Lower lobe of right lung (tissue), 2 donors: ENCODE measurements at regions not wholly inside any gene's neighbourhood (a gene's known extent, or its start where the extent isn't known, plus 50 kb on each side); places are given as distances from the start of the nearest gene placed in this dataset.
"Not testable (repeated sequence)": the region's sequence is repeated elsewhere in the genome, so short reads cannot be mapped to it uniquely, and the experiment has no call there.

Experiments
- ATAC-seq, 2 donors: fragments of 200-7000 bp; cut with Tn5 transposase; one replicate each; pipeline ENCODE4 v1.9.1; 2020 to 2022; ENCODE audit warnings: mild to moderate bottlenecking in 2 of 2, moderate library complexity in 2 of 2
- DNase-seq: peaks from one replicate; pipeline ENCODE4 v3.0.0-alpha.2; 2020
- H3K27ac ChIP-seq: fragments of 200-600 bp; one replicate; pipeline ENCODE4 v1.8.0; 2022
- H3K27me3 ChIP-seq: fragments of 200-600 bp; one replicate; pipeline ENCODE4 v1.8.0; 2022; ENCODE audit warnings: low read depth
- H3K36me3 ChIP-seq: fragments of 200-600 bp; one replicate; pipeline ENCODE4 v1.8.0; 2022; ENCODE audit warnings: mild to moderate bottlenecking
- H3K4me1 ChIP-seq: fragments of 200-600 bp; one replicate; pipeline ENCODE4 v1.8.0; 2022
- H3K4me3 ChIP-seq: fragments of 200-600 bp; one replicate; pipeline ENCODE4 v1.8.0; 2022; ENCODE audit warnings: mild to moderate bottlenecking
- H3K9me3 ChIP-seq: fragments of 200-600 bp; one replicate; pipeline ENCODE4 v1.8.0; 2022
- intact Hi-C: fragments of 100-400 bp; cut with DNase I; formaldehyde crosslinking; loops from one replicate; pipeline ENCODE4 v1.11.0; 2022
- TF ChIP-seq, protein P1 (sequence below): fragments of 200-600 bp; IDR thresholded peaks from one replicate; pipeline ENCODE4 v1.8.0; 2022; ENCODE audit warnings: antibody characterized with exemption, mild to moderate bottlenecking
- donor health status: DM: no; HTN: yes; CAD: no; lungs with severe emphysema.

- Histone ChIP-seq H3K9me3 (no peaks in the 10 kb centered on the region), H3K27ac (no peak overlapping the region), H3K36me3 (no peaks in the 10 kb centered on the region), H3K4me1 (peaks cover 5% of the 10 kb centered on the region), H3K27me3 (peaks cover 3% of the 10 kb centered on the region), H3K4me3 (peak overlapping the region; percentile 22)
- DNase-seq (no peak), ATAC-seq (peak; percentile 13 to 54)
- TF ChIP-seq, protein P1, sequence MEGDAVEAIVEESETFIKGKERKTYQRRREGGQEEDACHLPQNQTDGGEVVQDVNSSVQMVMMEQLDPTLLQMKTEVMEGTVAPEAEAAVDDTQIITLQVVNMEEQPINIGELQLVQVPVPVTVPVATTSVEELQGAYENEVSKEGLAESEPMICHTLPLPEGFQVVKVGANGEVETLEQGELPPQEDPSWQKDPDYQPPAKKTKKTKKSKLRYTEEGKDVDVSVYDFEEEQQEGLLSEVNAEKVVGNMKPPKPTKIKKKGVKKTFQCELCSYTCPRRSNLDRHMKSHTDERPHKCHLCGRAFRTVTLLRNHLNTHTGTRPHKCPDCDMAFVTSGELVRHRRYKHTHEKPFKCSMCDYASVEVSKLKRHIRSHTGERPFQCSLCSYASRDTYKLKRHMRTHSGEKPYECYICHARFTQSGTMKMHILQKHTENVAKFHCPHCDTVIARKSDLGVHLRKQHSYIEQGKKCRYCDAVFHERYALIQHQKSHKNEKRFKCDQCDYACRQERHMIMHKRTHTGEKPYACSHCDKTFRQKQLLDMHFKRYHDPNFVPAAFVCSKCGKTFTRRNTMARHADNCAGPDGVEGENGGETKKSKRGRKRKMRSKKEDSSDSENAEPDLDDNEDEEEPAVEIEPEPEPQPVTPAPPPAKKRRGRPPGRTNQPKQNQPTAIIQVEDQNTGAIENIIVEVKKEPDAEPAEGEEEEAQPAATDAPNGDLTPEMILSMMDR = no peak
- intact Hi-C loops = no loop called here
Observed at GRCh38 chr6:1162367-1163275, 149.3 kb upstream of the FOXQ1 start.

DNA sequence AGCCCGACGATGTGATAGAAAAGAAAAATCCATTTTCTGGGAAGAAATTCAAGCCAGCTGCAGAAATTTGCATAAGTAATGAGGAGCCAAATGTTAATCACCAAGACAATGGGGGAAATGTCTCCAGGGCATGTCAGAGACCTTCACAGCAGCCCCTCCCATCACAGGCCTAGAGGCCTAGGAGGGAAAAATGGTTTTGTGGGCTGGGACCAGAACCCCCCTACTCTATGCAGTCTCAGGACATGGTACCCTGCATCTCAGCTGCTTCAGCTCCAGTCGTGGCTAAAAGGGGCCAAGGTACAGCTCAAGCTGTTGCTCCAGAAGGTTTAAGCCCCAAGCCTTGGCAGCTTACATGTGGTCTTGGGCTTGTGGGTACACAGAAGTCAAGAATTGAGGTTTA is 155.5 kb upstream of the FOXQ1 start:
- intact Hi-C loops, H3K27me3 ChIP-seq, DNase-seq, H3K27ac ChIP-seq, H3K9me3 ChIP-seq, H3K4me3 ChIP-seq, H3K36me3 ChIP-seq, ATAC-seq, H3K4me1 ChIP-seq: not testable (repeated sequence)

DNA sequence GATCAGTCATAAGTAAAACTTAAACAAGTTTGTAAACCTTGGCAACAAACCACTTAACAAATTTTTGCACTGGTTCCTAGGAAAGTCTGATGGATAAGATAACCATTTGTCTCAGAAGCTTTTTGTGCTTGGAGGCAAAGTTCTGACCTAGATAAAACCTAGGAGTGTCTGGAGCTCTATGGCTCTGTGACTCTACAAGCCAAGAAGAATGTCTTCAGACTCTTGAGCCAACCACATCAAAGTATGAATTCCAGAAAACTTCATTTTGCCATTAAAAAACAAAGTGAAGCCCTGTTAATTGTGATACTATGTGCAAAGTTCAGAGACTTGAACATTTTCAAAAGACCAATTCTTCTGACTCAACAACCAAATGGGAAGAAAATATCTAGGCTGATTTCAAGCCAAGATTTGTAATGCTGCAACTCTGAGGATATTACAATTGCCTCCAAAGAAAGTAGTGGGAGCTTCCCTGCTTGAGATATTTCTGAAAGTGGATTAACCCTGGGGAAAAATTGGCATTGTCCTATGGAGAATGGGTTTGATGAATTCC is 158.1 kb upstream of the FOXQ1 start:
- Histone ChIP-seq H3K27me3 (no peaks in the 10 kb centered on the region), H3K9me3 (no peaks in the 10 kb centered on the region), H3K36me3 (no peaks in the 10 kb centered on the region), H3K27ac (no peak overlapping the region), H3K4me3 (no peak overlapping the region), H3K4me1 (no peaks in the 10 kb centered on the region)
- TF ChIP-seq, protein P1 = no peak
- ATAC-seq (no peak), DNase-seq (no peak)
- intact Hi-C loops = no loop called here

DNA sequence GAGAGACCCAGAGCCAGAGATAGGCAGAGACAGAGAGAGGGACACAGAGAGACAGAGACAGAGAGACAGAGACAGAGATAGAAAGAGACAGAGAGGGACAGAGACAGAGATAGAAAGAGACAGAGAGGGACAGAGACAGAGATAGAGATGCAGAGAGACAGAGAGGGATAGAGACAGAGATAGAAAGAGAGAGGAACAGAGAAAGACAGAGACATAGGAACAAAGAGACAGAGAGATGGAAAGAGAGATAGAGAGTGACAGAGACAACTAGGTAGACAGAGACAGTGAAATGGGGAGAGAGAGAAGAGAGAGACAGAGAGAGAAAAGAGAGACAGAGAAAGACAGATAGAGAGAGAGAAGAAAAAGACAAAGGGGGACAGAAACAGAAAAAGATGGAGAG is 165.4 kb upstream of the FOXQ1 start:
- H3K9me3 ChIP-seq = no peaks in the 10 kb centered on the region
- H3K36me3 ChIP-seq = no peaks in the 10 kb centered on the region
- ATAC-seq (no peak), DNase-seq (no peak)
- TF ChIP-seq, protein P1 = no peak
- H3K4me3 ChIP-seq = no peak overlapping the region
- no peaks in the 10 kb centered on the region for H3K4me1 ChIP-seq
- H3K27me3 ChIP-seq = peaks cover 4% of the 10 kb centered on the region
- no peak overlapping the region for H3K27ac ChIP-seq
- intact Hi-C loops = no loop called here

DNA sequence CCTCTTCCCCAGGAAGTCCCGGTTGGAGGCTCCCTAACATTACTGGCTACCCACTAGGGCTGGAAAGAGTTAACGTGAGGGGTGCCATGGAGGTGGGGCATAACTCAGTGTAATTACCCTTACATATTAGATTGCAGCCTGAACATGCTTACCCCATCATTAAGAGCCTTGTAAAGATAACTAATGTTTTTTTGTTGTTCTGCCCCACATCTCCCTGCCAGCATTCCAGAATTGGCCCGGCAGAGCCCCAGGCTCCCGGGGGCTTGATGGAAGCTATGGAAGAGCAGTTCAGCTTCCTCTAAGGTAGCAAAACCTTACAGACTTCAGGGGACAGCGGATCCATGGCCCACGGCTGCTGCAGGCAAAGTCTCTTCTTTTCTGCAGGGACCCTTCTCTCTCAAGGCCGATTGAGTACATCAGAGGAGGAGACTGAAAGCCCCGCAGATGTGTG is 166.1 kb upstream of the FOXQ1 start:
- TF ChIP-seq, protein P1 = no peak
- Histone ChIP-seq H3K9me3 (no peaks in the 10 kb centered on the region), H3K4me1 (no peaks in the 10 kb centered on the region), H3K4me3 (no peak overlapping the region), H3K27me3 (peaks cover 4% of the 10 kb centered on the region), H3K36me3 (no peaks in the 10 kb centered on the region), H3K27ac (no peak overlapping the region)
- intact Hi-C loops = no loop called here
- DNase-seq = no peak
- ATAC-seq = no peak
